Inflammatory macrophage treated with lipopolysaccharide for 4 hours (primary cell): ENCODE measurements at regions not wholly inside any gene's neighbourhood (a gene's known extent, or its start where the extent isn't known, plus 50 kb on each side); places are given as distances from the start of the nearest gene placed in this dataset.
"Not testable (repeated sequence)": the region's sequence is repeated elsewhere in the genome, so short reads cannot be mapped to it uniquely, and the experiment has no call there.

Source experiments
- DNase-seq: peaks from one replicate; pipeline ENCODE4 v3.0.0-alpha.2; 2020

- no peak for DNase-seq
Measured at GRCh38 chr16:88309174-88309907, 73.4 kb upstream of the ZNF469 start.

- no peak for DNase-seq
Measured at GRCh38 chr16:88309908-88310265, 72.9 kb upstream of the ZNF469 start.

DNA sequence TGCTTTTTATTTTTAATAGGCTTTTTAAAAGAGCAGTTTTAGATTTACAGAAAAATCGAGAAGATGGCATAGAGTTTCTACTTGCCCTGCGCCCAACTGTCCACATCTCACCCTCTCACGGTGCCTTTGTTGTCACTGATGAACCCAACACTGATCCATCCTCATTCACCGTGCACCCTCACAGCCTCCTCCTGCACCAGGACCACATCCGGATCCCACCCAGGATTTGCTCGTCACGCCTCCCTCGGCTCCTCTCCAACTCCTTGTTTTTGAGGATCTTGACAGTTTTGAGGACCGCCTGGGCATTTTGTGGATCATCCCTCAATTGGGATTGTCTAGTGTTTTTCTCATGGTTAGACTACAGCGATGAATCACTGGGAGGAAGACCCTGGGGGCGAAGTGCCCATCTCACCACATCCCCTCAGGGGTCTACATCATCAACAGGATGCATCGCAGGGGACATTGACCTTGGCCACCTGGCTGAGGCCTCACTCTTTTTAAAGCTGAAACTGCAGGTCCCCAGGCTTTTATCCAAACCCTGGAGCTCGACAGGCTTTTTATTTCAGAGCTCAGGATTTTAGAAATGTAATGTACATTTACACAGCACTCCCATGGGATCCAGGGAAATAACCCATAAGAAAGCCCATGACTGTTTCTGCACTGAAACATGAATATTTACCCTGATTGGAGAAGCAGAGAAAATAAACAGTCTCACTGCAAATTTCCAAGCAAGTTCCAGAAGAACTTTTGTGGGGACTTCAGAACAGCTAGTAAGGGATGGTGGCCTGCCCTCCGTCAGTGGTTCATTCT, 71.8 kb upstream of the ZNF469 start:
- no peak for DNase-seq

GRCh38 chr16:88311860-88312259, 70.9 kb upstream of the ZNF469 start:
- not testable (repeated sequence) for DNase-seq

GRCh38 chr16:88312732-88313131, 70.0 kb upstream of the ZNF469 start:
- no peak for DNase-seq

DNA sequence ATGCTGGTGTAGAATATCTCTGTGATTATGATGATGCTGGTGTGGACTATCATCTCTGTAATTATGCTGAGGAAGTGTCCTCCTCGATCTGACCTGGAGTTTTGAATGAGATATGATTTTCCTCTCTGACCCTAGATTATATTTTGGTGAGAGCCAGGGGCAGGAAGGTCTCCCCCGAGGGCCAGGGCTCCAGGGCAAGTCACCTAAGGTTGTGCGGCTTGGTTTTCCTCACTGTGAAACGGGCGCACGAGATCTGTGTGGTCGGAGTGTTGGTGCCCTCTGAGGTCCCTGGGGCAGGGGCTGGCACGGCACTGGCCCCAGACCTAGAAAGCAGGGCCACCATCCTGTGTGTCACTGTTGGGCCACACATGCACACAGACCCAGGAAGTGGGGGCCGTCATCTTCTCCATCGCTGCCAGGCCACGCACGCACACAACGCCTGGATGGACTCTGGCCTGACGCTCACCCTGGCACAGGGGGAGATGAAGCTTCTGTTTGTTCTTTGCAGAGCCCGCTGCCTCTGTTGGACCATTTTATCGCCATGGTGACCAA, 67.7 kb upstream of the ZNF469 start:
- DNase-seq: no peak

DNA sequence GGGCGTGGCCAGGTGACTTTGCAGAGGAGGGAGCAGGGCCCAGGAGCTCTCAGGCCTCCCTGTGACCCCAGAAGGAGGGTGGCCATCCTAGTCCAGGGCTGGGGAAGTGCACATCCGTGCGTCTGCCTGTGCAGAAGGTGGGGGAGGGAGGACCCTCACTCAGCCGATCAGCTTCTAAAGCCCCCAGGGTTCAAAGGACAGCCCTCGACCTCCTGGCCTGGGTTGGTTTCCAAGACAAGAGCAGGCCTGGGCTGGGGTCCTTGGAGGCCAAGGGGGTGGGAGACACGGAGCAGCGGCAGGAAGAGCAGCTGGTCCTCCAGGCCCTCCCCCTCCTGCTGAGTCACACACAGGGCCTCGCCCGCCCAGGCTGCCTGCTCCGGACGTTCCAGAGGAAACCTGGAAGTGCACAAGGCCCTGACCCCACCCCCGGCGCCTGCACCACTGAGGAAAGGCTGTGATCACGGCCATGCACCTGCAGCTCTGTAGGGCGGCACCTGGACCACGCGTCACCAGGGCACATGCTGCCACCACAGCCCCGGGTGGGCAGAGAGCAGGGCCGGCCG, 67.1 kb upstream of the ZNF469 start:
- peak; percentile 2 for DNase-seq

DNA sequence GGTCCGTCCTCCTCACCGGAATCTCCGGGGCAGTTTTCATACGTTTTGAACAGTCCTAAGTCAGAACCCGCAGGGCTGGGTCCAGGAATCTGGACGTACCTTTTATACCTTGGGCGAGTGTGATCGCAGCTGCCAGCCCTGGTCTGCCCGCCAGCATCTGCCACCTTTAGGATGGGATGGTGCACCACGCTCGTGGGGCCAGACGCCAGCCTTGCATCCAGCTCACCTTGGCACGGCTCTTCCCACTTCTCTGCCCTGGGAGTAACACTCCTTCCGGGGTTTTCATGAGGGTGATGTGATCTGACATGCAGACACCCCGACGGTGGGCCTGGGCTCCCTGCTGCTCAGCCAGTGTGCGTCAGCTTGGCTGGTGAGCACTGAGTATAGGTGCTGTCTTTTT, 66.6 kb upstream of the ZNF469 start:
- DNase-seq: no peak

DNA sequence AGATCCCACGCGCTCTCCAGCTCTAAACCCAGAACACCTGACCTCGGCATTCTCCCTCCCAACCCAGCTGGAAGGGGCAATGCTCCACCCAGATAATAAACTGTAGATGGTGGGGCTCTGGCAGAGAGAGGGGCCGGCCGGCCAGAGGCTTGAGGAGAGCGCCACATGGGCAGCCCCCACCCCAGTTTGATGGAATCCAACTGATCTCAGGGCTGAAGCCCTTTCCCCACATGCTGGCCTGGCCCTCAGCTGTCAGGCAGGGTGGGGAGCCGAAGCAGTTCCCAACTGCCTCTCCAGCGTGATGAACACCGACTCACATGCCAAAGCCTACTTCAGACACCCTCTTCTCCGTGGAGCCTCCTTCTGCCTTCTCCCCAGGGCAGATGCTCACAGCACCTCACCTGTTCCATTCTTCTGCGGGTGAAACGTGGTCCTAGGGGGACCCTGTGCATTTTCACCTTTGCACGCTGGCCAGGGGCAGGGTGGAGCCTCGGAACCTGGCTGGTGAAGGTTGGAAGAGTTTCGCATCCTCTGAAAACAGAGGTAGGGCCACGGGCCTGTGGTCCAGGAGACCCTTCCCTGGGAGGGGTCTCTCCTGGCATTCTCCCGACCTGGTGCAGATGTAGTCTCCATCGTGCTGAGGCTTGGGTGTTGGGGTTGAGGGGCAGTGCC, 65.7 kb upstream of the ZNF469 start:
- DNase-seq: no peak

- DNase-seq: no peak
Measured at GRCh38 chr16:88317613-88317965, 65.2 kb upstream of the ZNF469 start.

DNA sequence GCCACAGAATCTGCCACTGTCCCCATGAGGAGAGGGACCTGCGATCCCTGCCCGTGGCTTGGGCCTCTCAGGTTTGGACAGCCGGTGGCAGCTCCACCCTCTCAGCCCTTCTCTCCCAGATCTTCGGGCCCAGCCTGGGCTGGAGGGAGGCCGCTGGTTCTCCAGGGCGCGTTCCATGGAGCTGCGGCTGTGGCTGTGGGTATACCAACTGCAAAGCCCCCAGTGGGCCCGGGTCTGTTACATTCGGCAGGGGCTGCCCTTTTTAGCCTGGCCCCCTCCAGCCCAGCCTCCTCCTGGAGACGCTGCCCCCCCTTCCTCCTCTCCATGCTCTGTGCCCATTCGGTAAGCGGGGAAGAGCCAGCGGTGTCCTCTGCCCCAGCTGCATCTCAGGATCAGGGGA, 64.7 kb upstream of the ZNF469 start:
- no peak for DNase-seq

GRCh38 chr16:88318521-88318920, 64.2 kb upstream of the ZNF469 start:
- DNase-seq: no peak

DNA sequence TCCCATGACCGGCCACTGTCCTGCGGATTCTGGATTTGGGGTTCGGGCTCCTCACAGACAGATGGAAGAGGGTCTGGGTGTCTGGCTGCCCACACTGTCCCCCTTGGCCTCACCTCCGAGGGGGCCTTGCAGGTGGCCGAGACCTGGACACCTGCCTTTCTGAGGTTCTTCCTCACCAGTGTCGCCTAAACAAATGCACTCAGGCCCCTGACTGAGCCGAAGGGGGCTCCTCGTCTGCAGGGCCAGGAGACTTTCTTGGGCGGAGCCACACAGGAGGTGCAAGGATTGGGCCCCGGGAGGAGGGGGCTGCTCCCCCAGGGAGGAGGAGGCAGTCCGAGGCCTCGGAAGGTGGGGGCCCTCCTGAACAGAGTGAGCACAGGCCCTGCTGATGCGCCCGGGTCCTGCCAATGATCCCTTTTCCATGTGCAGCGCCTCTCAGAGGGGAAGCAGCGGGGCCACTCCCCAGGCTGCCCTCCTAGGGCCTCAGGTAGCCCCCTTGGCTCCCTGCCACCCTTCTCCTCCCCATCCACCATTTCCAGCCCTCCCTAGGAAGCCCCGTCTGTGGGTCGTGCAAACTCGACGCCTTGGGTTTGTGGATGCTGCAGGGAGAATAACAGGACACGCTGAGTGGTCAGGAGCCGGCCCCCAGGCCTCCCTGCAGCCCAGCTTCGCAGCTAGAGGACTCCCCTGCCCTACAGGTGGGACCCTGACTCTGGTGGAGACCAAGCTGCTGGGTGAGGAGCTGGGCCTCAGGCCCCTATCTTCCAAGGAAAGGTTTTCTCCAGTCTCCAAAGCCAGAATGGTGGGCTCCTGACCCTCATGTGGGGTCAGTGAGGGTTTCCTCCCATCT, 63.4 kb upstream of the ZNF469 start:
- DNase-seq: no peak

DNA sequence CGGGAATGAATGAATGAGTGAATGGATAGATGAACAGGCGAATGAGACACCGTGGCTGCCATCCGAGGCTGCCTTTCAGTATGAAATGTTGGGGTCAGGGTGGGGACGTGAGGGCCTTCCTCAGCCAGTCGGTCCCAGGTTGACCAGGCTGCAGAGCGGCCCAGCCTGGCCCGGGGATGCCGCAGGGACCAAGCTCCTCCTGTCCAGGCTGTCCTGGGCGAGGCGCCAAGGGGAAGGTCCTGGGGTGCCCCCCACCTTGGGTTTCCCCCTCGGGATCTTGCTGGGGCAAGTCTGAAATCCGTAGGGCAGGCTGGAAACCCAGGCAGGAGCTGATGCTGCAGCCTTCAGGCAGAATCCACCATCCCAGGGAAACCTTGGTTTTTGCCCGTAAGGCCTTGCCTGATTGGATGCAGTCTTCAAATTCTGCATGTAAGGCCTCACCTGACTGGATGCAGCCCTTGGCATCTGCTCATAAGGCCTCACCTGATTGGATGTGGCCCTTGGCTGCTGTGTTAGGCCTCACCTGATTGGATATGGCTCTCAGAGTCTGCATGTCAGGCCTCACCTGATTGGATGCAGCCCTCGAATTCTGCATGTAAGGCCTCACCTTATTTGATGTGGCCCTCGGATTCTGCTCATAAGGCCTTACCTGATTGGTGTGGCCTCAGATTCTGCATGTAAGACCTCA, 61.7 kb upstream of the ZNF469 start:
- DNase-seq: no peak

- DNase-seq: no peak
Measured at GRCh38 chr16:88321635-88322499, 60.9 kb upstream of the ZNF469 start.

DNA sequence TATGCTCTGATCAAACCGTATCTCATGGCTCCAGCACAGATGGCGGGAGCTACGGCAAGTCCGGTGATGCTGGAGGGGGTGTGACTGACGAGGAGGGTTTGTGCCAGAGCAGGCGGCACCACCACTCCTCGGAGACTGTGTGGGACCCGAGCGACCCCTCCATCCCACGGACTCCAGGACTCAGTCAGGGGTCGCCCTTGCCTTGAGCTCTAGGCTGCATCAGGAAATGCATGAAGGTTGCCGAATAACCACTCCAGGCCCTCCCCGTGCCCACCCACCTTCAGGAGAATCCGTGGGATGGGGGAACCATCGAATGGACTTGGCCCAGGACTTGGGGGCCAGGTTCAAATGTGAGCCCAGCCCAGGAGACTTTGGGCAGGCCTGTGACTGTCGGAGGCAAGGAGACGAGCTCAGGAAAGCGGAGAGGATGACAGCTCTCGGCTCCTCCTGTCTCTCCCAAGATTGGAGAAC, 60.2 kb upstream of the ZNF469 start:
- DNase-seq: no peak

- no peak for DNase-seq
Measured at GRCh38 chr16:88323041-88323440, 59.7 kb upstream of the ZNF469 start.

DNA sequence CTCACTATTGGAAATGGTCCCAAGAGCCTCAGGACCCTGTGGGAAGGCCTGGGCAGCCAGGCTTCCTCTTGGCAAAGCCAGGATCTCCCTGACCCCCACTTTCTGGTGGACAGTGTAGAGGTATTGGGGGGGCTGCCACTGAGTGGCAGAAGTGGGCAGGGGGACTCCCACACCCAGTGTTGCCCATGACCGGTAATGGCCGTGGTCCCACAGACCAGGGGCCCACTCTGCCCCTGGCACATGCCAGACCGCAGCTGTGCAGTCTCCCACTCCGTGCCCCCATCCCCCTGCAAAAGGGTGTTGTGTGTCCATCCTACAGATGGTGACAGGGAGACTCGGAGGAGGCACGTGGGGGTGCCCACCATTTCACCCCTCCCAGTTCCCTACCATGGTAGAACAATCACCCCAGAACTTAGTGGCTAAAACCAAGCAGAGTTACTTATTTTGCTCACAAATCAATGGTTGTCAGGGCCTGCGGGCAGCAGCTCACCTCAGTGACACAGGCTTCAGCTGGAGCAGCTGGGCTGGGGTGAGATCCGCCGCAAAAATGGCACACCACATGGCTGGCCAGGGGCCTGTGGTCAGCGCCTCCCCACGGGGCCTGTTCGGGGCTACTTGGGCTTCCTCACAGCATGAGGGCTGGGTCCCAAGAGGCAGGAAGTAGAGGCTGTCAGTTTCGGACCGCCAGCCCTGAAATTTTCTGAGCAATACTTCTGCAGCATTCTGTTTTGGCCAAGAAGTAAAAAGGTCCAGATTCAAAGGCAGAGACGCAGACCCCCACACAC, 59.0 kb upstream of the ZNF469 start:
- no peak for DNase-seq

GRCh38 chr16:88325087-88325750, 57.5 kb upstream of the ZNF469 start:
- no peak for DNase-seq
